Pons (tissue), 1 donor: ENCODE measurements at regions not wholly inside any gene's neighbourhood (a gene's known extent, or its start where the extent isn't known, plus 50 kb on each side); places are given as distances from the start of the nearest gene placed in this dataset.
"Not testable (repeated sequence)": the region's sequence is repeated elsewhere in the genome, so short reads cannot be mapped to it uniquely, and the experiment has no call there.

Experiments used
- DNase-seq: peaks from one replicate; pipeline ENCODE4 v3.0.0-alpha.2; 2016; ENCODE audit warnings: low spot score

- DNase-seq = no peak
These were observed 136.4 kb upstream of the ODAD2 start for GRCh38 chr10:28135258-28135657.

GRCh38 chr10:28130267-28130666, 131.4 kb upstream of the ODAD2 start:
- DNase-seq = no peak

- DNase-seq = no peak
These were observed 129.0 kb upstream of the ODAD2 start for GRCh38 chr10:28127881-28128280.

GRCh38 chr10:28125701-28126100, 126.8 kb upstream of the ODAD2 start:
- no peak for DNase-seq

GRCh38 chr10:28120795-28121194, 121.9 kb upstream of the ODAD2 start:
- DNase-seq = no peak

- no peak for DNase-seq
These were observed 121.3 kb upstream of the ODAD2 start for GRCh38 chr10:28120043-28120749.

GRCh38 chr10:28118985-28119628, 120.2 kb upstream of the ODAD2 start:
- no peak for DNase-seq

- DNase-seq = no peak
These were observed 114.3 kb upstream of the ODAD2 start for GRCh38 chr10:28113202-28113601.

GRCh38 chr10:28111712-28112111, 112.8 kb upstream of the ODAD2 start:
- no peak for DNase-seq

- DNase-seq = no peak
These were observed 106.7 kb upstream of the ODAD2 start for GRCh38 chr10:28105561-28105960.

GRCh38 chr10:28097633-28098032, 98.8 kb upstream of the ODAD2 start:
- no peak for DNase-seq

GRCh38 chr10:28095791-28096378, 97.0 kb upstream of the ODAD2 start:
- DNase-seq = no peak

GRCh38 chr10:28094121-28094520, 95.2 kb upstream of the ODAD2 start:
- DNase-seq = no peak

GRCh38 chr10:28091913-28092312, 93.0 kb upstream of the ODAD2 start:
- no peak for DNase-seq

GRCh38 chr10:28090506-28090905, 91.6 kb upstream of the ODAD2 start:
- DNase-seq = no peak

- DNase-seq = no peak
These were observed 90.6 kb upstream of the ODAD2 start for GRCh38 chr10:28089467-28089866.

- DNase-seq = no peak
These were observed 88.9 kb upstream of the ODAD2 start for GRCh38 chr10:28087661-28088351.

GRCh38 chr10:28085760-28086159, 86.9 kb upstream of the ODAD2 start:
- DNase-seq = not testable (repeated sequence)

GRCh38 chr10:28082885-28083284, 84.0 kb upstream of the ODAD2 start:
- DNase-seq = no peak

GRCh38 chr10:28082316-28082715, 83.4 kb upstream of the ODAD2 start:
- no peak for DNase-seq

- DNase-seq = no peak
These were observed 79.0 kb upstream of the ODAD2 start for GRCh38 chr10:28077889-28078288.

GRCh38 chr10:28075424-28075823, 76.5 kb upstream of the ODAD2 start:
- no peak for DNase-seq

- DNase-seq = no peak
These were observed 73.7 kb upstream of the ODAD2 start for GRCh38 chr10:28072573-28072972.
